HuH-7.5 (cell line): ENCODE measurements at regions not wholly inside any gene's neighbourhood (a gene's known extent, or its start where the extent isn't known, plus 50 kb on each side); places are given as distances from the start of the nearest gene placed in this dataset.

Experiments used
- DNase-seq: peaks from one replicate; pipeline ENCODE4 v3.0.0; 2011; ENCODE audit warnings: low spot score

- DNase-seq = no peak
Measured at GRCh38 chr4:184528051-184528450, 53.7 kb upstream of the IRF2 start.

GRCh38 chr4:184526228-184526627, 51.9 kb upstream of the IRF2 start:
- DNase-seq = no peak
